Putamen (tissue), 1 donor: ENCODE measurements at regions not wholly inside any gene's neighbourhood (a gene's known extent, or its start where the extent isn't known, plus 50 kb on each side); places are given as distances from the start of the nearest gene placed in this dataset.

Source experiments
- DNase-seq: peaks from one replicate; pipeline ENCODE4 v3.0.0-alpha.2; 2016; ENCODE audit warnings: low spot score

DNA sequence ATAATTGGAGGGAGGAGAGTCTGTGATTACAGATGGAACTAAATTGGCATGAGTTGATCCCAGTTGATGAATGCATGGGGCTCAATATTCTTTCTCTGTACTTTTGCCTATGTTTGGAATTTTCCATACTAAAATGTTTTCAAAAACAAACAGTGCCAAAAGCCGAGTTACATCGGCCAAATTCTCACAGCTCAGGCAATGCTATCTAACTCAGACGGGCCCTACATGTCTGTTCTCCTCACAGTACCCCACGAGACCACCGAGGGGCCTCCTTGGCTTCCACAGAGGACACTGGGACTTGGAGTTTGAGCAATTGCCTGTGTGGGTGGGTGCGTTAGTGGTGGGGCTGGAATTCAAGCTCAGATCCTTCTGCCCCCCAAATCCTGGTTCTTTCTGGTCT lies 413.2 kb downstream of the CDH26 start:
- no peak for DNase-seq

DNA sequence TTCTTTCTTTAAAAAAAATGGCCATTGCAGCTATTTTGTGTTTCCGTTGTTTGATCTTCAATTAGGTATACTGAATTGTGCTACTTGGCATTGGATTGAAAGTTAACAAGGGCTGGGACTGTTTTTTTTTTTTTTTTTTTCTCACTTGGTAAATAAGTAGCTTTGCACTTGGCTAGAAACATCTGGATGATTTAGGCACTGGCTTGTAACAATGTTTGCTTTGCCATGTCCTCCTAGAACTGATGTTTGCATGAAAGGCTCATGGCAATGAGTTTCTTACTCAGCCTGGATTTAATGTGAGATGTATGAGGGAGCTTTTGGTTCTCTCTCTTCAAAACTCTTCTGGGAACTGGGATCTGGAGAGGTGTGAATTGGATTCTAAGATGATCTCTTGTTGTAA lies 414.1 kb downstream of the CDH26 start:
- DNase-seq, result no peak

DNA sequence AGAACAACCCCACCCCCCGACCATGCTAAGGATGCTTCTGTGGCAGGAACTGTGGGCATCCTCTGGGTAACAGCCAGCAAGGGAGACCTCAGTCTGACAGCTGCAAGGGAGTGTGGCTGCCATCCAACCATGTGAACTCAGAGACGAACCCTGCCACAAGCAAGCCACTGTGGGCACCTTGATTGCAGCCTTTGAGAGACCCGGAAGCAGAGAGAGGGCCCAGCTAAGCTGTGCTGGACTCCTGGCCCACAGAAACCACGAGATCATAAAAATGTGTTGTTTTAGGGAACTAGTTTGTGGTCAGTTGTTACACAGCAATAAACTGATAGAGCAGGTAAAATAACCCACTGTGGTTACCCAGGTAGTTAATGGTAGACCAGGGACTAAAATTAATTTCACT lies 414.6 kb downstream of the CDH26 start:
- DNase-seq, result no peak

DNA sequence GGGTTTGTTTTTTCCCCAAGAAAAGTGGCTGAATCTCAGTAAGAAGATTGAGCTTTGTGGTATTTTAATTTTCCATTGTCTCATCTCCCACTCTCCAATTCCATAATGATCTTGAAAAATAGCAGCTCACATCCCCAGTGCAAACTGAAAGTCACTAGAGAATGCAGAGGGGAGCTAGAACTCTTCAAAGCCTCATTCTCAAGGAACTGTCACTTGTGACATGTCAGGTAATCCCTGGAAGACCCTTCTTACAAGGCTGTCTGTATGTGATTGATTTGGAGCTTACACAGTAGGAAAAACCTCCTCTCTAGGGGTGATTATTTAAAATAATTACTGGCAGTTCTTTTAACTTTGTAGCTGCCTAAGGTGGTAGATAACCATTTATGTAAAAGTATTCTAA lies 420.4 kb downstream of the CDH26 start:
- no peak for DNase-seq

DNA sequence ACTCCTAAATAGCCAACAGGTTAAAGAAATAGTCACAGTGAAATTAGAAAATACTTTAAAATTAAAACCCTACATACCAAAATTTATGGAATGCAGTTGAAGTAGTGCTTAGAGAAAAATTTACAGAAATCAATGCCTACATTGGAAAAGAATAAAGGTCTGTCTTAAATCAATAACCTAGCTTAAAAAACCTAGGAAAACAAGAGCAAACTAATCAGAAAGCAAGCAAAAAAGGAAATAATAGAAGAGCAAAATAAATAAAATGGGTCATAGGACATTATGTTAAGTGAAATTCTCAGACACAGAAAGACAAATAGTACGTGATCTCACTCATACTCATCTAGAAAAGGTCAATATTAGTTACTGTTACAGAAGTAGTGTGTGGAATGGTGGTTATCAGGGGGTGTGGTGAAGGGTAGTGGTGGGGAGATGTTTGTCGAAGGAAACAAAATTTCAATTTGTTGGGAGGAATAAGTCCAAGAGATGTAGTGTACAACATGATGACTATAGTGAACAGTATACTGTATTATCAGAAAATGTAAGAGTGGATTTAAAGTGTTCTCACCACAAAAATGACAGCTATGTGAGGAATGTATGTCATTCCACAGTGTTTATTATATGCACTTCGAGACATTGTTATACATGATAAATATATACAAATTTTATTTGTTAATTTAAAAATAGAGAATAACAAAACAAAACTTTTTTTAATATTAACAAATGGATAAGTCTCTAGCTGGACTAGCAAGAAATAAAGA lies 423.6 kb downstream of the CDH26 start:
- DNase-seq, result no peak

DNA sequence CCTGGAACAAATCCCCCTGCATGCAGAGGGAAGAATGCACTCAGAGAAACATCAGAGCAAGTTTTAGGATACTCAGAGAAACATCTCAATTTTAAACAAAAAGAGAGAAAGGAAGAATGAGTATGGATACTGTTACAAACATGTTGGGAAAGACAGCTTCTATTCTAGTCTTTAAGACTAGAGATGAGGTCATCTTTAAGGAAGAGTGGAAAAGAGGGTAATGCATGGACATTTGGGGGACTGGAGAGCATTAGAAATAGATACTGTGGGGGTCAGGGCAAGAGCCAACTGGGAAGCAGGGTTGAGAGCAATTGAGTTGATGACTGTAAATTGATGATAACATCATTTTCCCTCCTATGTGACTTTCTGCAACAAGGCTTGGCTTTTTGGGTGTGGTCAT lies 431.2 kb downstream of the CDH26 start:
- no peak for DNase-seq

DNA sequence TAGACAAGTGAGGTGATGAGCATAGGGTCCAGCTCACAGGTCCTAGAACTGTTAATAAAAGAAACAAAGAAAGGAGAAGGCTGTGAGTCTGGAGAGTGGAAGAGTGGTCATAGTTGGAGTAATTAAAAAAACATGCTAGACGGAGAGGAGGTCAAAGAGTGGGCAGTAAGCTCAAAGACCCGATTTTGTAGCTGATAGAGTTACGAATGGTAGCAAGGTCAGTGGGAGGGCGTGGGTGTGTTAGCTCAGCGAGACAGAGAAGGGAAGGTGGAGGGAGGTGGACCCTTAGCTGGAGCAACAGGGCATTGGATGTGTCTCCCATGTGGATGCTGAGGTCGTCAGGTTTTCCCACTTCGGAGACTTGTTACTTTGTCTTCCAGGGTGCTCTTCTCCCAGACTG lies 431.7 kb downstream of the CDH26 start:
- DNase-seq, result no peak

DNA sequence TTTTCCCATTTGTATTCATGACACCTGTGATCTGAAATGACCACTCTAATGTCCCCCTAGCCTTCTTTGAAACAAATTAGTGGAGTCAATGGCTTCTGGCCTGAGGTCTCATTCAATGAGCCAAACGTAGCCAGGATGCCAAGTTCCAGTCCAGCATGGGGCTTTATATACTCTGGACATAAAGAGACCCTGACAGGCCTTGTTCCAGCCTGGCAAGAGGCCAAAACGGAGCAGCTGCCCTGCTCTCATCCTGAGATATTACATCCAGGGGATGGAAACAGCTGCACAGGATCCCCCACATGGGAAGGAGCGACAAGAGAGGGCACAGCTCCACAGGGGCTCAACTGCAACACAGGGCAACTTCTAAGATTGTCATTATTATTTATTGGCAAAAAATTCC lies 437.8 kb downstream of the CDH26 start:
- no peak for DNase-seq

DNA sequence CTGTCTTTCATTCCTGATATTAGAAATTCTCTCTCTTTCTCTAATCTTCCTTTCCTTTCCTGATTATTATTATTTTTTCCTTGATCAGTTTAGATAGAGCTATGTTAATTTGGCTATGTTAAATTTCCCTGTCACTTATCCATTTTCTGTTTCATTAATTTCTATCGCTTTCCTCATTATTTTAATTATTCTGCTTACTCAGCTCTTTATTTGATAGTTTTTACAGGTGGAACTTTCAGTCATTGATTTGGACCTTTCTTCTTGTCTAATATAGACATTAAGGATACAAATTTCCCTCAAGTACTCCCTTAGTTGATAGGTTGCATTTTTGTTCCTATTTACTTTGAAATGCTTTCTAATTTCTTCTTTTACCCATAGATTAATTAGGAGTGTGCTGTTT lies 442.3 kb downstream of the CDH26 start:
- DNase-seq, result no peak

DNA sequence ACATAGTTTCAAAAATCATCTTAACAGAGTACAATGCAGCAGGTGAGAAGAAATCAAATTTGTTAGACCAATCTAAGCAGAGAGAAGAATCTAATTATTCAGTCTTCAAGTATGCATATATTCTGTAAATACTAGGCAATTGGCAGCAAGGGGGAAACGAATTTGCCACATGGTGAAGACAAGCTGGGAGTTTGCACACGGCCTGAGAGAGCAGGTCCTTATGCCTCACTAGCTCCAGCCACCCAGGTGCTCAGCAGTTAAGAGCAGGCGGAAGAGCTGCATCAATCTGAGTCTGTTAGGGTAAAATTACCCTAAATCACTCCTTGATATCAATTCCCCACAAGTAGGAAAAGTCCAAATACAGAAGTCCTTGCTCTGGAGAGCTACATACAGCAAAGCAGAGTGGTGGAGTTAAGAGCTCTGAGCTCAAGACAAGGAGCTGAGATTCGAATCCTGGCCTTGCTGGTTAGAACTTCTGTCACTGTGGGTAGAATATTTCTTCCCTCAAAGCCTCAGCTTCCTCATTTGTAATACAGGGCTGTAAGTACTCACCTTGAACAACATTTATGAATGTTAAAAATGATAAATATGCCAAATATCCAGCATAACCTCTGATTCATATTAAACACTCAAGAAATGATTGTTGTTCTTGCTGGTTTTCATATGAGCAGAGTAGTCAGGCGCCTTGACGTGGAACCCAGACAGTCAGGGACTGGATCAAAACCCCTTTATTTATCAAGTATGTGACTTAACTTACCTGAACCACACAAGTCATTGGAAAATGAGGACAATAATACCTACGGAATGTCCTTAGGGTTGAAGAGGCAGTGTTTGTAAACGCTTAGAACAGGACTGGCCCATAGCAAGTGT lies 444.2 kb downstream of the CDH26 start:
- no peak for DNase-seq

DNA sequence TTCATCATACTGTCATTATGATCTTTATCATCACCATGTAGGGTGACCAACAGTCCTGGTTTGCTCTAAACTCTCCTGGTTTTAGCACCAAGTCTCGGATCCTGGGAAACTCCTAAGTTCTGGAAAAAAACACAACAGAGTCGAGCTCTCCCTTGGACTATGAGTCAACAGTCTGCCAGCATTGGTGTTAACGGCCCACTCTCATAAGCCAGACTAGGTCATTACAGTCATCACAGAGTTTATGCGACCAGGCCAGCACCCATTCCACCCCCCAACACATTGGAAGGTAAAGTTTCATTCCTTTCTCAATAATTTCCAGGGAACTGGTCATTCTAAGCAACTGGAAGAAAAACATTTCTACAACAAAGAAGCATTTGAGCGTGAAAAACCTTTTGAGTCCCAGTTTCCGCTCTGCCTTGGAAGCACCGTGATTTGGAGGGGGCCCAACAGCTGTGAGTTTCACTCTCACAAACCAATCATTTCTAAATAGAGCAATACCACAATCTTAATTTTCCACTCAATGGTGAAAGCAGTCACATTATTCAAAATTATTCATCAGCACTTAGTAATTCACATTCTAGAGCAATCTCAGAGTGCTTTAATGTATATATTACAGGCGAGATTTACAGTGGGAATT lies 445.0 kb downstream of the CDH26 start:
- DNase-seq, result no peak

DNA sequence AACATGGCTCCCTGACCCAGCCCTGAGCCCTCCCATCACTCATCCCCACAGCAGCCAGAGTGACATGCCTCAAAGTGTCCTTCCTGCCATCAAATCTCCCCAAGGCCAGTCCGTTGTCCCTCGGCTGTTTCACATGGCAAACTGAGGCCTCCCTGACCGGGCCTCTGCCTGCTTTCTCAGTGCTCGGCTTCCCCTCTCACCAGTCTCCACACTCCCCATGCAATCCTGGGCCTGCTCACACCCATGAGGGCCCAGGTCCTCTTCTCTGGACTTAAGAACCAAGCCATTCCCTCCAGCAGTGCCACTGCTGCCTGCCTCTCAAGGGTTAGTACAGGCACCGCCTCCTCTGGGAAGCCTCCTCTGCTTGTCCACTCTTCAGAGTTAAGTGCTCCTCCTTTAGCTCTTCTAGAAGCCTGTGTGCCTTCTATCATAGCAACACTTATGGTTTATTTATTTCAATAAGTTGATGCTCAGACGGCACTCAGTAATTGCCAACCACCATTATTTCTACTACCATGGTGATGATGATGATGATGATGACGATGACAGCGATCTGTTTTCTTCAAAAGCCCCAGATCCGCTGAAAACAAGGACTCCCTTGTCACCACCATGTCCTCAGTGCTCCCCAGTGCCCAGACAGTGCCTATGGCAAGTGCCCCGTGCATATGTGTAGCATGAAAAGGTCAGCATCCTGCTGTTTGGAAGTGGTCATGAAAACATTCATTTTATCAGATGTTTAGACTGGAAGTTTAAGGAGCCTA lies 449.0 kb downstream of the CDH26 start:
- no peak for DNase-seq

DNA sequence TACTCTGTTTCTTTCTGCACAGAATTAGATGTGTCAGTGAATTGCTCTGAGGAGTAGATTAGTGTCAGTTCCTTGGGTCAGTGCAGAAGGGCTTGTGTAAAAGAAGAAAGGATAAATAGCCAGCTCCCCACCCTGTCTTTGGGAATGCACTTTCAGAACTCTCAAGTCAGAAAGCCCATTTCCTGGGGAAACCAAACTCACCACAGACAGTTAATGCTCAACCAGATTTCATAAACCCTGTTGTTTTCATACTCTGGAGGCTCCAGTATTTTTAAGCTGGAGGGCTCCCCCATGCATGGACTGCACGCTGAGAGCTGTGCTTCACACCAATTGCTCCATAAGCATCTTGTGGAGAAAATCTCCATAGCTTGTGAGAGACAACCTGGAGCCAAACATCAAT lies 449.7 kb downstream of the CDH26 start:
- DNase-seq, result no peak

DNA sequence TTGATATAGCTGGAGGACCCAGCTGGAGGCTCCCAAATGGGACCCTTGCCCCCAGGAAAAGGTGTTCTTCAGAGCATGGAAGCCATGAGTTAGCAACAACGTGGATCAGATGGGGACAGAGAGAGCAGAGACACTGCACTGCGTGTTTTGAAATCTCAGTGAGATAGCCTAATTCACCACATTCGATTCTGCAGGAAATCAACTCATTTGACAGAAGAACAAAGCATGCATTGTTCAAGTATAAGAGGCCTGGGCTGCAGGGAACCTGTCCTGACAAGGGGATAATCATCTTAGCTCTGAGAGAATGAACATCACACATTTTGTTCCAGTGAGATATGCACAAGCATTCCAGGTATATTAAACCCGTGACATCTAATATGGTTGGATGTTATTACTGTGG lies 450.2 kb downstream of the CDH26 start:
- DNase-seq, result no peak

DNA sequence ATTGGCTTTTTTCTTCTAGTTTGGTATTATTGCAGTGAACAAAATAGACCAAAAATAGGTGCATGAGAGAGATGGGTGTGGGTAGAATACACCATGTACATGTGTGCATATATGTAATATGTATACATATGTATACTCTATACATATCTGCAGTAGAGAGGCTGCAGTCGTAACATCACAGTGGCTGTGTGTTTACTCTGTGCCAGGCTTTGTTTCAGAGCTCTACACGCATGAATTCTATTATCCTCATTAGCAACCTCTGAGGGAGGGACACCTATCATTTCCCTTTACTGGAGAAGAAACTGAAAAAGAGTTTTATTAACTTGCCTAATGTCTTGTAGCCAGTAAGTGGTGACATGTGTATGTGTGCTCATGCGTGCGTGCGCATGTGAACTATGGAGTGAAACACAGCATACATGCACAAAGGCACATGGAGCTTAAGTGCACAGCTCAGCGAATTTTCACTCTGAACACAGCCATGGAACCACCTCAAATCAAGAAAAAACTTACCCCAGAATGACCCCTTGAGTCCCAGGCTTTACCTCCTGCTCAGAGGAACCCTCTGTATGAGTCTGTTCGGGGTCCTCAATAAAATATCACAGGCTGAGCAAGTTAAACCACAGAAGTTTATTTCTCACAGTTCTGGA lies 452.5 kb downstream of the CDH26 start:
- no peak for DNase-seq

DNA sequence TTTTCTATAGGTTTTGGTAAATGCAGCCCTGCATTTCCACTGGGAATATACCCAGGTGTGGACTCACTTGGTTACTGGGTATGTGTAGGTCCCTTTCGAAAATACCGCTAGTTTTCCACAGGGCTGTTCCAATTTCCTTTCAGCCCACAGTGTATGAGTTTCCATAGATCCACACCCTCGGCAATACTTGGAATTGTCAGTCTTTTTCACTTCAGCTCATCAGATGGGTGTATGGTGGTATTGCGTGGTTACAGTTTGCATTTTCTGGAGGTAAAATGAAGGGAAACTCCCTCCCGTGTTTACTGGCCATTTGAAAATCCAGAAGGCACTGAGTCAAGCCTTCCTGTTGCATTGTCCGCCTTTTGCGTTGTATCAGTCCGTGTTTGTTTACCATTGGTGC lies 453.6 kb downstream of the CDH26 start:
- DNase-seq, result no peak

DNA sequence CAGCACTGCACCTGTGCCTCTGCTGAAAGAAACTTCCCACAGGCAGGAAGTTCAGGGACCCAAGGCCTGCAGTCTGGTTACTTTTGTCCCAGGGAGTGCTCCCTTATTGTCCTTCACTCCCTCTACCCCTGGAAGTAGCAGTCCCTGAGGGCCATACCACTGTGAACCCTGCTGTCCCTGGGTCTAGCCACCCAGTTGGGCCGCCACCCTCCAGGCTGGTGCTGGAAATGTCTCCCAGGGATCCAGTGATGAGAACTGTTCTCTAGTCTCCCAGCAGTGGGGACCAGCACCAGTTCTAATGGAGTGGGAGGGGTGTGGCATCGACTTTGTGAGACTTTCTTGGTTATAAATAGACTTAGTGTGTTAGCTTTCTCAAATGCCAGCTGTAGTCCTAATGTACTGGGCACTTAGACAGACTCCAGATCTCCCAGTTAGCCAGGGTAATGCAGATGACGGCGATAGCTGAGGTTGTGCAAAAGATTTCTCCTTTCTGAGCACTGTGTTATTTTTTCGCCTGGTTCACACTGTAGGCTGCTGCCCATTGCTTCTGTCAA lies 462.5 kb downstream of the CDH26 start:
- no peak for DNase-seq

DNA sequence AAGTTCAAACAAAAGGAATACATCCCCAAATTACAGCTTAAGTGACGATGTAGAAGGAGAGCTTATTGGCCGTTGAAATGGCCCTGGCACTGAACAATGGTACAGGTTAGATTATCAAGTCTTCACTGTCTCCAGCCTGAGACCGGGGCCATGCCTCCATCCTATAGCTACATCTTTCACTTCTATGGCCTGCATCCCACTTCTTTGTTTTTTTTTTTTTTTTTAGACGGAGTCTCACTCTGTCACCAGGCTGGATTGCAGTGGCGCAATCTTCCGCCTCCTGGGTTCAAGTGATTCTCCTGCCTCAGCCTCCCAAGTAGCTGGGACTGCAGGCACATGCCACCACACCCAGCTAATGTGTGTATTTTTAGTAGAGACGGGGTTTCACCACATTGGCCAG lies 464.6 kb downstream of the CDH26 start:
- no peak for DNase-seq

DNA sequence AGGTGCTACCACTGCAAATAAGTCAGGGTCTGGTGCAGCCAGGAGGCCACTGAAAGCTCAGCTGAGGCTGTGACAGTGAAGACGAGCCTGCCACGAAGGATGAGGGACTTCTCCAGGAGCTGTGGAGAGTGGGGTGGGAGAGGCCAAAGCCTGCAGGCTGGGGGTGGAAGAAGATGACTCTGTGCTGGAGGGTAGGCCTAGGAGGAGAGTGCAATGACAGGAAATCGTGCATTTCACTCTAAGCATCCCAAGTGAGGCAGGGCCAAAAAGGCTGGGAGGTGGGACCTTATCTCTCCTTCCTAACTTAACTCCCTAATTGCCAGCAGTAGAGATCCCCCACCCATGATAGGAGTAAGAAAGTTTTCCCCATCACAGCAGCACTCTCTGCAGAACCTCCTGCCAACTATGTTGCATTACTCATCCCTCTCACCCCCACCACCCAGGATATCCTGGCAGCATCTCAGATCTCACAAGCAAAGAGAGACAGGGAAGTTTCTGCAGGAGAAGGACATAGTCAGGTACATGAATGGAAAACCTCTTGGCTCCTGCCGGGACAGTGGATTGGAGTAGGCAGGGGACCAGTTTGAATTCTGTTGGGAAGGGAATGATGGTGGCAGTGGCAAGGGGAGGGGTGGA lies 466.2 kb downstream of the CDH26 start:
- DNase-seq, result no peak

DNA sequence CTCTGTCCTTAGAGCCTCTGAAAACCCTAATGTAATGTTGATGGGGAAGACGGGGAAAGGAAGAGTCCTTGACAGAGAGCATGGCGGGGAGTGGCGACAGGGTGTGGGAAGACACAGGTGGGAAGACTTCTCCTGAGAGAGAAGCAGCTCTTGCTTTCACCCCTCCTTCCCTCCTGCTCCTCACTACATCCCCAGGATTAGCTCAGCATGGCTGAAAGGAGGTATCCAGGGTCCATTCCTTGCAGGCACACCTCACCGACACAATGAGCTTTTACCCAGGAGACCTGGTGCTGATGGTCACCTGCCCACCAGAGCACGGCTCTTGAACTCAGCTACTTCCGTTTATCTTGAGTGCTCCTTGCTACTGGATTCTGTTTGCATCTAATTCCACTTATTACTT lies 469.3 kb downstream of the CDH26 start:
- DNase-seq, result no peak

DNA sequence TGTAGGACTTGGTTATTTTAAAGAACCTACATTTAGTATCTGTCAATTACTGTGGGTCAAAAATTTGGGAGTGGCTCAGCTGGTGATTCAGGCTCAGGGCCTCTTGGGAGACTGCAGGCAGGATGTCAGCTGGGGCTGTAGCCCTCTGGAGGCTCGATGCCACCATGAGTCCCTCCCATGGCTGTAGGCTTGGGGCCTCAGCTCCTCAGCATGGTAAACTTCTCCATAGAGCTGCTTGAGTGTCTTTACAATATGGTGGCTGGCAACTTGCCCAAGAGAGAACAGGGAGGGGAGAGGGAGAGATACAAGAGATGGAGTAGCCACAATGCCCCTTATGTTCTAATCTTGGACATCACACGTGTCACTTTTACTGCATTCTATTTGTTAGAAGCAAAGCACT lies 470.4 kb downstream of the CDH26 start:
- no peak for DNase-seq
